H9 (cell line): ENCODE measurements at regions not wholly inside any gene's neighbourhood (a gene's known extent, or its start where the extent isn't known, plus 50 kb on each side); places are given as distances from the start of the nearest gene placed in this dataset.

Source experiments
- DNase-seq: peaks from one replicate; pipeline ENCODE4 v3.0.0-alpha.2; 2017
- H2AFZ ChIP-seq: one replicate; pipeline ENCODE4 v1.6.1; 2013; ENCODE audit warnings: mild to moderate bottlenecking, low read length, control low read depth, moderate library complexity
- H2AK5ac ChIP-seq: 2 replicates; pipeline ENCODE4 v1.6.1; 2013; ENCODE audit warnings: low read length, control low read depth, mixed read lengths; ENCODE audit not compliant: insufficient read length
- H2BK120ac ChIP-seq: one replicate; pipeline ENCODE4 v1.6.1; 2013; ENCODE audit warnings: low read depth, mild to moderate bottlenecking, low read length, control low read depth, inconsistent platforms; ENCODE audit not compliant: poor library complexity, severe bottlenecking
- H2BK12ac ChIP-seq: 2 replicates; pipeline ENCODE4 v1.6.1; 2013; ENCODE audit warnings: low read length, control low read depth, mixed read lengths, low read depth; ENCODE audit not compliant: insufficient read length
- H2BK15ac ChIP-seq: 2 replicates; pipeline ENCODE4 v1.6.1; 2013; ENCODE audit warnings: low read depth, low read length, control low read depth
- H2BK20ac ChIP-seq: one replicate; pipeline ENCODE4 v1.6.1; 2013; ENCODE audit warnings: low read depth, mild to moderate bottlenecking, low read length, control low read depth, inconsistent platforms; ENCODE audit not compliant: poor library complexity, severe bottlenecking
- H2BK5ac ChIP-seq: 2 replicates; pipeline ENCODE4 v1.6.1; 2013; ENCODE audit warnings: low read length, control low read depth, mixed read lengths; ENCODE audit not compliant: insufficient read length
- H3K14ac ChIP-seq: 2 replicates; pipeline ENCODE4 v1.6.1; 2013; ENCODE audit warnings: low read length, control low read depth; ENCODE audit not compliant: insufficient read depth
- H3K18ac ChIP-seq: 2 replicates; pipeline ENCODE4 v1.6.1; 2013; ENCODE audit warnings: low read depth, mild to moderate bottlenecking, mixed read lengths, low read length, control low read depth; ENCODE audit not compliant: insufficient read length
- H3K23ac ChIP-seq: 2 replicates; pipeline ENCODE4 v1.6.1; 2013; ENCODE audit warnings: low read length, control low read depth, mixed read lengths, low read depth; ENCODE audit not compliant: insufficient read length
- H3K23me2 ChIP-seq: 2 replicates; pipeline ENCODE4 v1.6.1; 2013; ENCODE audit warnings: low read depth, mild to moderate bottlenecking, mixed read lengths, low read length, control low read depth; ENCODE audit not compliant: insufficient read length, poor library complexity, severe bottlenecking
- H3K27ac ChIP-seq: 2 replicates; pipeline ENCODE4 v1.5.1; 2013; ENCODE audit warnings: low read length, control low read depth, mixed read lengths, low read depth; ENCODE audit not compliant: insufficient read length
- H3K27me3 ChIP-seq: 2 replicates; pipeline ENCODE4 v1.6.1; 2013; ENCODE audit warnings: low read length, control low read depth, inconsistent platforms; ENCODE audit not compliant: insufficient read depth
- H3K4ac ChIP-seq: 2 replicates; pipeline ENCODE4 v1.6.1; 2013; ENCODE audit warnings: low read depth, mild to moderate bottlenecking, control low read depth, inconsistent platforms, low read length, moderate library complexity
- H3K4me1 ChIP-seq: 2 replicates; pipeline ENCODE4 v1.6.1; 2013; ENCODE audit warnings: low read length, control low read depth, inconsistent platforms; ENCODE audit not compliant: insufficient read depth
- H3K4me2 ChIP-seq: 2 replicates; pipeline ENCODE4 v1.6.1; 2013; ENCODE audit warnings: low read length, control low read depth, mixed read lengths; ENCODE audit not compliant: insufficient read length, insufficient read depth
- H3K56ac ChIP-seq: 2 replicates; pipeline ENCODE4 v1.6.1; 2013; ENCODE audit warnings: low read depth, mild to moderate bottlenecking, mixed read lengths, low read length, control low read depth; ENCODE audit not compliant: insufficient read length
- H3K79me1 ChIP-seq: 2 replicates; pipeline ENCODE4 v1.6.1; 2013; ENCODE audit warnings: low read depth, mild to moderate bottlenecking, moderate library complexity, low read length, control low read depth, inconsistent platforms; ENCODE audit not compliant: insufficient read depth, poor library complexity, severe bottlenecking
- H3K79me2 ChIP-seq: 2 replicates; pipeline ENCODE4 v1.6.1; 2013; ENCODE audit warnings: low read length, control low read depth, inconsistent platforms; ENCODE audit not compliant: insufficient read depth
- H3K9ac ChIP-seq: 2 replicates; pipeline ENCODE4 v1.6.1; 2013; ENCODE audit warnings: low read length, control low read depth, mixed read lengths; ENCODE audit not compliant: insufficient read length; ENCODE audit errors: extremely low read depth
- H3K9me3 ChIP-seq: one replicate; pipeline ENCODE4 v1.6.1; 2013; ENCODE audit warnings: low read depth, low read length, inconsistent platforms; ENCODE audit not compliant: control insufficient read depth
- H3T11ph ChIP-seq: one replicate; pipeline ENCODE4 v1.6.1; 2013; ENCODE audit warnings: mild to moderate bottlenecking, low read length, control low read depth, inconsistent platforms
- H4K20me1 ChIP-seq: one replicate; pipeline ENCODE4 v1.6.1; 2013; ENCODE audit not compliant: control insufficient read depth, insufficient read length, insufficient read depth
- H4K5ac ChIP-seq: 2 replicates; pipeline ENCODE4 v1.6.1; 2013; ENCODE audit warnings: low read depth, mild to moderate bottlenecking, mixed read lengths, low read length, control low read depth; ENCODE audit not compliant: insufficient read length
- H4K8ac ChIP-seq: replicated peaks from 2 replicates; pipeline ENCODE4 v1.6.1; 2013; ENCODE audit warnings: low read length, control low read depth, mixed read lengths, low read depth; ENCODE audit not compliant: insufficient read length
- H4K91ac ChIP-seq: 2 replicates; pipeline ENCODE4 v1.6.1; 2013; ENCODE audit warnings: low read depth, mild to moderate bottlenecking, moderate library complexity, mixed read lengths, low read length, control low read depth; ENCODE audit not compliant: insufficient read length
- H3K27ac Mint-ChIP-seq, 3 experiments: 2 replicates in 2 of 3; 3 replicates in 1 of 3; pipeline ENCODE4 v1.8.0; 2020 to 2021; ENCODE audit warnings: mixed read lengths in 3 of 3, mild to moderate bottlenecking in 1 of 3, moderate library complexity in 1 of 3
- H3K27me3 Mint-ChIP-seq: 2 replicates; pipeline ENCODE4 v1.8.0; 2021; ENCODE audit warnings: low read depth, mild to moderate bottlenecking, moderate library complexity, mixed read lengths
- H3K36me3 Mint-ChIP-seq, 3 experiments: 2 replicates in 2 of 3; 3 replicates in 1 of 3; pipeline ENCODE4 v1.8.0; 2020 to 2021; ENCODE audit warnings: low read depth in 3 of 3, mixed read lengths in 3 of 3; ENCODE audit not compliant: insufficient read depth in 1 of 3
- H3K4me1 Mint-ChIP-seq, 2 experiments: 2 replicates each; pipeline ENCODE4 v1.8.0; 2020; ENCODE audit warnings: mixed read lengths in 2 of 2
- H3K4me3 Mint-ChIP-seq, 2 experiments: 2 replicates in 1 of 2; 3 replicates in 1 of 2; pipeline ENCODE4 v1.8.0; 2020 to 2021; ENCODE audit warnings: mild to moderate bottlenecking in 2 of 2, mixed read lengths in 2 of 2, moderate library complexity in 1 of 2
- H3K9me3 Mint-ChIP-seq, 2 experiments: 2 replicates in 1 of 2; 3 replicates in 1 of 2; pipeline ENCODE4 v1.8.0; 2020; ENCODE audit warnings: mild to moderate bottlenecking in 2 of 2, mixed read lengths in 2 of 2, moderate library complexity in 1 of 2
- WGBS: extraction: QIAGEN DNeasy Blood & Tissue Kit; methylation state at CpG from one replicate; pipeline ENCODE4 v1.1.7; 2013; ENCODE audit warnings: missing lambda C conversion rate, low lambda C conversion rate, mixed read lengths; ENCODE audit not compliant: insufficient read length; ENCODE audit errors: extremely low coverage; 5-methylcytosine and 5-hydroxymethylcytosine counted together
- TF ChIP-seq, protein P1 (sequence below): fragments of 200-600 bp; sonication (generic); conservative IDR thresholded peaks from 3 replicates; pipeline ENCODE4 v1.8.0; 2021; ENCODE audit warnings: antibody characterized with exemption, mild to moderate bottlenecking

DNA sequence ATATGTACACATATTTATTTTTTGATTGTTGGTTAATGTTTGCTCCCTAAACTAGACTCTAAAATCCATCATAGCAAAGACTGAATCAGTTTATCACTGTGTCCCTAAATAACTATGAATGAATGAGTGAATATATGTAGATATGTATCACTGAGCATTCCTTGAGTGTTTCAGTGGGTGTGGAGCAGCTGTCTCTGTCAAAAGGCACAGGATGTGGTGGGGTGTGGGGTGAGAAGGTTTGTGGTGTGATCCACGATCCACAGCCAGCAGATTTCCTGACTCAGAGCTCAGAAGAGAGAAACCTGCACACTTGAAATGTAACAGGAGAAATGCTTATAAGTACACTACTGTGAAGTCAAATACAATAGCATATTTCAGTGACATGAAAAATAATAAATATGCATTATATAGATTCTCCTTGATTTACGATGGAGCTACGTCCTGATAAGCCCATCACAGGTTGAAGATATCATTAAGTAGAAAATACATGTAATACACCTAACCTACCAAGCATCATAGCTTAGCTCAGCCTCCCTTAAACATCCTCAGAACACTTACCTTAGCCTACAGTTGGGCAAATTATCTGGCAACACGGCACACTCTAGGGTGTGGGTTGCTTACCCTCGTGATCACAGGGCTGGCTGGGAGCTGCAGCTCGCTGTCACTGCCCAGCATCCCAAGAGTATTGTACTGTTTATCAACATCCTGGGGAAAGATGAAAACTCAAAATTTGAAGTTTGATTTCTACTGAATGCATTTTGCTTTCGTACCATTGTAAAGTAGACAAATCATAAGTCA lies 287.0 kb downstream of the GAS1 start:
- H3K27me3 ChIP-seq = no peaks in the 10 kb centered on the region; the same call in 1 of the 2 replicates
- no peak overlapping the region for H4K5ac ChIP-seq
- H3K4me3 Mint-ChIP-seq = no peak overlapping the region
- WGBS = no CpG with 5 or more reads among the region's 7 CpGs
- no peak overlapping the region for H2AK5ac ChIP-seq
- H2BK20ac ChIP-seq = no peak overlapping the region
- TF ChIP-seq, protein P1, sequence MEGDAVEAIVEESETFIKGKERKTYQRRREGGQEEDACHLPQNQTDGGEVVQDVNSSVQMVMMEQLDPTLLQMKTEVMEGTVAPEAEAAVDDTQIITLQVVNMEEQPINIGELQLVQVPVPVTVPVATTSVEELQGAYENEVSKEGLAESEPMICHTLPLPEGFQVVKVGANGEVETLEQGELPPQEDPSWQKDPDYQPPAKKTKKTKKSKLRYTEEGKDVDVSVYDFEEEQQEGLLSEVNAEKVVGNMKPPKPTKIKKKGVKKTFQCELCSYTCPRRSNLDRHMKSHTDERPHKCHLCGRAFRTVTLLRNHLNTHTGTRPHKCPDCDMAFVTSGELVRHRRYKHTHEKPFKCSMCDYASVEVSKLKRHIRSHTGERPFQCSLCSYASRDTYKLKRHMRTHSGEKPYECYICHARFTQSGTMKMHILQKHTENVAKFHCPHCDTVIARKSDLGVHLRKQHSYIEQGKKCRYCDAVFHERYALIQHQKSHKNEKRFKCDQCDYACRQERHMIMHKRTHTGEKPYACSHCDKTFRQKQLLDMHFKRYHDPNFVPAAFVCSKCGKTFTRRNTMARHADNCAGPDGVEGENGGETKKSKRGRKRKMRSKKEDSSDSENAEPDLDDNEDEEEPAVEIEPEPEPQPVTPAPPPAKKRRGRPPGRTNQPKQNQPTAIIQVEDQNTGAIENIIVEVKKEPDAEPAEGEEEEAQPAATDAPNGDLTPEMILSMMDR = no peak
- no peak overlapping the region for H3K18ac ChIP-seq
- H3K23ac ChIP-seq = no peak overlapping the region
- no peak overlapping the region for H2BK5ac ChIP-seq
- no peaks in the 10 kb centered on the region for H4K20me1 ChIP-seq
- H3K4me2 ChIP-seq = no peak overlapping the region
- no peak overlapping the region for H4K91ac ChIP-seq
- no peaks in the 10 kb centered on the region for H3K79me2 ChIP-seq
- H3K79me1 ChIP-seq = no peaks in the 10 kb centered on the region
- H3K9ac ChIP-seq = no peak overlapping the region
- H2BK120ac ChIP-seq = no peak overlapping the region
- no peak overlapping the region for H4K8ac ChIP-seq
- H3K27ac Mint-ChIP-seq = no peak overlapping the region
- H2BK15ac ChIP-seq = no peak overlapping the region
- H3K4me1 Mint-ChIP-seq = no peaks in the 10 kb centered on the region
- H3K27ac ChIP-seq = no peak overlapping the region
- H3K36me3 Mint-ChIP-seq = no peaks in the 10 kb centered on the region
- H3K14ac ChIP-seq = no peak overlapping the region
- no peak overlapping the region for H3T11ph ChIP-seq
- no peaks in the 10 kb centered on the region for H3K9me3 Mint-ChIP-seq
- H3K56ac ChIP-seq = no peak overlapping the region
- no peak for DNase-seq
- no peak overlapping the region for H2BK12ac ChIP-seq
- H3K4ac ChIP-seq = no peak overlapping the region
- H3K9me3 ChIP-seq = no peaks in the 10 kb centered on the region
- no peaks in the 10 kb centered on the region for H3K23me2 ChIP-seq
- H2AFZ ChIP-seq = no peak overlapping the region
- H3K4me1 ChIP-seq = no peaks in the 10 kb centered on the region
- peaks cover 2% of the 10 kb centered on the region for H3K27me3 Mint-ChIP-seq
